ENCODE measurements at regions not wholly inside any gene's neighbourhood (a gene's known extent, or its start where the extent isn't known, plus 50 kb on each side); places are given as distances from the start of the nearest gene placed in this dataset.
A peak's percentile ranks its signal among the peaks of the same experiment; 100 is the strongest.

- TF ChIP-seq, protein P1, sequence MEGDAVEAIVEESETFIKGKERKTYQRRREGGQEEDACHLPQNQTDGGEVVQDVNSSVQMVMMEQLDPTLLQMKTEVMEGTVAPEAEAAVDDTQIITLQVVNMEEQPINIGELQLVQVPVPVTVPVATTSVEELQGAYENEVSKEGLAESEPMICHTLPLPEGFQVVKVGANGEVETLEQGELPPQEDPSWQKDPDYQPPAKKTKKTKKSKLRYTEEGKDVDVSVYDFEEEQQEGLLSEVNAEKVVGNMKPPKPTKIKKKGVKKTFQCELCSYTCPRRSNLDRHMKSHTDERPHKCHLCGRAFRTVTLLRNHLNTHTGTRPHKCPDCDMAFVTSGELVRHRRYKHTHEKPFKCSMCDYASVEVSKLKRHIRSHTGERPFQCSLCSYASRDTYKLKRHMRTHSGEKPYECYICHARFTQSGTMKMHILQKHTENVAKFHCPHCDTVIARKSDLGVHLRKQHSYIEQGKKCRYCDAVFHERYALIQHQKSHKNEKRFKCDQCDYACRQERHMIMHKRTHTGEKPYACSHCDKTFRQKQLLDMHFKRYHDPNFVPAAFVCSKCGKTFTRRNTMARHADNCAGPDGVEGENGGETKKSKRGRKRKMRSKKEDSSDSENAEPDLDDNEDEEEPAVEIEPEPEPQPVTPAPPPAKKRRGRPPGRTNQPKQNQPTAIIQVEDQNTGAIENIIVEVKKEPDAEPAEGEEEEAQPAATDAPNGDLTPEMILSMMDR (IDR thresholded peaks at IDR 0.05): no peak
- no peak for TF ChIP-seq MEF2A (IDR thresholded peaks at IDR 0.05; ENCODE audit: borderline replicate concordance, low read depth)
- no peak for TF ChIP-seq TEAD4 (IDR thresholded peaks at IDR 0.05; ENCODE audit: borderline replicate concordance, insufficient read depth)
- no peak for TF ChIP-seq IRF3 (IDR thresholded peaks at IDR 0.05; ENCODE audit: low read depth, low read length)
Observed at GRCh38 chr7:26608402-26608801, 256.0 kb downstream of the SKAP2 start (continued).

- TF ChIP-seq NRF1 (IDR thresholded peaks at IDR 0.05; ENCODE audit: low read depth, low read length) (no peak), MAX (IDR thresholded peaks at IDR 0.05; ENCODE audit: low read depth) (no peak), YY1 (IDR thresholded peaks at IDR 0.05; ENCODE audit: low read depth) (no peak), USF2 (IDR thresholded peaks at IDR 0.05; ENCODE audit: borderline replicate concordance, low read depth, low read length) (no peak)
- TF ChIP-seq, protein P2, sequence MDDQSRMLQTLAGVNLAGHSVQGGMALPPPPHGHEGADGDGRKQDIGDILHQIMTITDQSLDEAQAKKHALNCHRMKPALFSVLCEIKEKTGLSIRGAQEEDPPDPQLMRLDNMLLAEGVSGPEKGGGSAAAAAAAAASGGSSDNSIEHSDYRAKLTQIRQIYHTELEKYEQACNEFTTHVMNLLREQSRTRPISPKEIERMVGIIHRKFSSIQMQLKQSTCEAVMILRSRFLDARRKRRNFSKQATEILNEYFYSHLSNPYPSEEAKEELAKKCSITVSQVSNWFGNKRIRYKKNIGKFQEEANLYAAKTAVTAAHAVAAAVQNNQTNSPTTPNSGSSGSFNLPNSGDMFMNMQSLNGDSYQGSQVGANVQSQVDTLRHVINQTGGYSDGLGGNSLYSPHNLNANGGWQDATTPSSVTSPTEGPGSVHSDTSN (IDR thresholded peaks at IDR 0.05): no peak
- Histone ChIP-seq H3K79me2 (ENCODE audit: insufficient read depth) (no peaks in the 10 kb centered on the region), H3K36me3 (replicated peaks in 1 of 2; ENCODE audit: control insufficient read depth in 1 of 2, insufficient read depth in 2 of 2, low read length in 1 of 2) (no peaks in the 10 kb centered on the region), H3K27ac (ENCODE audit: low read depth in 2 of 2, low read length in 1 of 2) (no peak overlapping the region), H3K27me3 (ENCODE audit: insufficient read depth) (no peaks in the 10 kb centered on the region), H3K9me3 (no peaks in the 10 kb centered on the region), H3F3A (replicated peaks; ENCODE audit: insufficient read depth) (no peaks in the 10 kb centered on the region), H2AFZ (ENCODE audit: low read depth) (no peak overlapping the region), H3K4me1 (ENCODE audit: control insufficient read depth in 1 of 2, insufficient read depth in 2 of 2, low read depth in 1 of 2, low read length in 1 of 2) (peaks cover 0 to 2% of the 10 kb centered on the region in 2 experiments; a peak in 1 of 4 replicates), H3K4me3 (ENCODE audit: low read depth in 2 of 2, low read length in 1 of 2) (no peak overlapping the region), H3K9ac (no peak overlapping the region), H4K20me1 (ENCODE audit: insufficient read depth) (no peaks in the 10 kb centered on the region), H3K9me2 (no peaks in the 10 kb centered on the region), H3K4me2 (no peak overlapping the region)
- CTCF ChIA-PET: interaction anchor here (0.9 to 2.2 kb wide), 5 partner anchors 9 to 243 kb away, joined by 3 to 8 read pairs (median 7); no protein-coding TSS in a partner anchor
- no peak for DNase-seq
- 43% methylated on average over 2 of the region's 2 CpGs for WGBS (ENCODE audit: low lambda C conversion rate)
- POLR2A ChIA-PET: no interaction called here
Observed at GRCh38 chr7:26609082-26609481, 255.3 kb downstream of the SKAP2 start.

GRCh38 chr7:26609532-26609931 is 254.9 kb downstream of the SKAP2 start:
- no peak for TF ChIP-seq MAX (IDR thresholded peaks at IDR 0.05; ENCODE audit: low read depth)
- no peak for TF ChIP-seq NFIC (IDR thresholded peaks at IDR 0.05; ENCODE audit: borderline replicate concordance)
- no peak for TF ChIP-seq REST (IDR thresholded peaks at IDR 0.05; ENCODE audit: low read depth, low read length)
- no peak for TF ChIP-seq RCOR1 (IDR thresholded peaks at IDR 0.05; ENCODE audit: low read length)
- Histone ChIP-seq H3K9me3 (no peaks in the 10 kb centered on the region), H4K20me1 (ENCODE audit: insufficient read depth) (no peaks in the 10 kb centered on the region), H2AFZ (ENCODE audit: low read depth) (no peak overlapping the region), H3K27me3 (ENCODE audit: insufficient read depth) (no peaks in the 10 kb centered on the region), H3K4me1 (ENCODE audit: control insufficient read depth in 1 of 2, insufficient read depth in 2 of 2, low read depth in 1 of 2, low read length in 1 of 2) (peaks cover 0 to 2% of the 10 kb centered on the region in 2 experiments; a peak in 1 of 4 replicates), H3K27ac (ENCODE audit: low read depth in 2 of 2, low read length in 1 of 2) (no peak overlapping the region), H3K4me2 (no peak overlapping the region), H3K9ac (no peak overlapping the region), H3F3A (replicated peaks; ENCODE audit: insufficient read depth) (no peaks in the 10 kb centered on the region), H3K79me2 (ENCODE audit: insufficient read depth) (no peaks in the 10 kb centered on the region), H3K36me3 (replicated peaks in 1 of 2; ENCODE audit: control insufficient read depth in 1 of 2, insufficient read depth in 2 of 2, low read length in 1 of 2) (no peaks in the 10 kb centered on the region), H3K9me2 (no peaks in the 10 kb centered on the region), H3K4me3 (ENCODE audit: low read depth in 2 of 2, low read length in 1 of 2) (no peak overlapping the region)
- DNase-seq: peak; percentile 54
- ChIA-PET CTCF (interaction anchor here (0.9 to 2.2 kb wide), 5 partner anchors 8 to 244 kb away, joined by 3 to 8 read pairs (median 7); no protein-coding TSS in a partner anchor), POLR2A (no interaction called here)
- 17% methylated on average over 6 of the region's 6 CpGs for WGBS (ENCODE audit: low lambda C conversion rate)

Data from SK-N-SH (cell line).